GM21576 (cell line): ENCODE measurements at regions not wholly inside any gene's neighbourhood (a gene's known extent, or its start where the extent isn't known, plus 50 kb on each side); places are given as distances from the start of the nearest gene placed in this dataset.
A peak's percentile ranks its signal among the peaks of the same experiment; 100 is the strongest.
"Not testable (repeated sequence)": the region's sequence is repeated elsewhere in the genome, so short reads cannot be mapped to it uniquely, and the experiment has no call there.

ENCODE experiments used
- ATAC-seq: cut with Tn5 transposase; IDR thresholded peaks from one replicate; pipeline ENCODE4 v1.9.1; 2021; ENCODE audit warnings: mild to moderate bottlenecking, moderate library complexity; ENCODE audit not compliant: unreplicated experiment

GRCh38 chr18:73690222-73690621, 457.4 kb downstream of the FBXO15 start:
- ATAC-seq, result no peak

DNA sequence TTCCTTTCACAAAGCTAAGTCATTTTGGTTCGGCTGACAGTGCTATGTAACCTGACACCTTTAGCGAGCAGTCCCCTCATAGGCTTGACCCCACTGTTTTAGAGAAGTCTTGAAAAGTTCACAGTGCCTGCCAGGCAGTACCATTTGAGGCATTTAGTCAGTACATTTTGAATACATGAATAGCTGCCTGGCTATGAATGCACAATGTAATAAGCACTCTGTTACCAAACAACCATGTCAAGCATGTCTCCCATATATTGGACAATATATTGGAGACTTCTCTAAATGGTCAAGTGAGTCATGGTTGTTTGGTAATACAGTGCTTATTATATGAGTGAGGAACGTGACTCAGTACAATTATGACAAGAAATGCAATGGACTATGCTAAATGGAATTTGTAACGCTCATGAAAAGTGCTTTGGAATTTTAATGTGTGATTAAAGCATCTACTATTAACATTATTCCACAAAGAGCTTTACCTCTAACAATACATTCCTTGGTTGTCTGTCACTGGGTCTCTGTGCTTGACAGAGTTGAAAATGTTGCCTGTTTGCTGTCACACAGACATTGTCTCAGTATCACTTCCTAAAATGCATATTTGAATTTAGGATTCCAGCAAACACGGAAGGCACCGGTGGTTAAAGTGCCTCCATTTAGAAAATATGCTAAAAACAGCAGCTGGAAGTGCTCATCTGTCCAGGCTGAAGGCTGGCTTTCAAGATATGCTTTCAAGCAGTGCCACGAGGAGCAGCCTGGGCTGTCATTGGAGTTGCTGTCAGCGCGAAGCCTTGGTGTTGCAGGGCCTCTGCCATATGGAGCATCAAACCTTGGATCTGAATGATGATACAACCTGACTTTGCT, 458.6 kb downstream of the FBXO15 start:
- ATAC-seq, result peak; percentile 84

GRCh38 chr18:73688161-73688560, 459.5 kb downstream of the FBXO15 start:
- no peak for ATAC-seq

GRCh38 chr18:73684647-73685046, 463.0 kb downstream of the FBXO15 start:
- no peak for ATAC-seq

DNA sequence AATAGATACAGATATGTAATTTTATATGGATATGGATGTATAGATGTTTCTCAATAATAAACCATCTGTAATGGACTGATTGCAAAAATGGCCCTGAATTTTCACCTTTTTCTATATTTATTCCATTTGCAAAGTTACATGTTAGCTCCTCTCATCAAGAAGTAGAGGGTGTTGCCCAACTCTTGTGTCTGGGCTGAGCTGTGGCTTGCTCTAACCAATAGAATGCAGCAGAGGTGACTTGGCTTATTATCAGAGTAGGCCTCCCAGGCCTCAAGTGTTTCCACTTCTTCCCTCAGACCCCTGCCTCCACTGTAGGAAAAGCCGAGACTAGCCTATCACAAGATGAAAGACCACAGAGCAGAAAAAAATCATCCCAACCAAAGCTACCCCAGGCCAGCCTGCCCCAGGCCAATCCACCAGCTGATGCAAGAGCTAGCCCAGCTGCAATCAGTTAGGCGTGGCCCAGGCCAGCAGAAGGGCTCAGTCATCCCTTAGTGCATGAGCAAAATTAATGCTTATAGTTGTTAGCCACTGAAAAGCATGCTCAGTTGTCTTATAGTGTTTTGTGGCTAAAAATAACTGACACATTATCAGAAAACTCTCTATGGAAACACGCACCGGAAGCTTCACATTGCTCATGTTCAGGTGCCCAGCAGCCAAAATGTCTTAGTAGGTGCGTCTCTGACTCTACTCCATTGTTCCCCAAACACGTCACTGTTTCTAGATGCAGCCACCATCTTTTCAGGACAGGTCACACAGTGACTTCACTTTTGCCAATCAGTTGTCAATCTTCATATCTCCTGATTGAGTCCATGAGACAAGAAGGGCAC, 464.0 kb downstream of the FBXO15 start:
- ATAC-seq, result no peak

DNA sequence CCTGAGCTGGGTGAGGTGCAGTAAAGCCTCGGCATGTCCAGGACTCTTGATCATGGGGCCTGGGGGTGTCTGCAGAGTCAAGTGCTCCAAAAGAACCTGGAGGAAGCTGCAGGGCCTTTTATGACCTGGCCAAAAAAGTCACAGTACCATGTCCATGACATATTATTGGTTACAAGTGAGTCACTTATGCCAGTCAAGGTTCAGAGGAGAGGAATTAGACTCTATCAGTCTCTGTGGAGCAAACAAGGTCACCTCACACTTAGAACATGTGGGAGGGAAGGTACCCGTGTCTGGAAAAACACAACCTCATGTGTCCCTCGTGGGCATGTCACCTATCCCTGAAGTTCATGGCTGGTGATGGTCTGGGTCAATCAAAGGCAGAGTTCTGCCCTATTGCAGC, 465.7 kb downstream of the FBXO15 start:
- no peak for ATAC-seq

- no peak for ATAC-seq
Observed at GRCh38 chr18:73681398-73681797, 466.2 kb downstream of the FBXO15 start.

- no peak for ATAC-seq
Observed at GRCh38 chr18:73679941-73680712, 467.5 kb downstream of the FBXO15 start.

DNA sequence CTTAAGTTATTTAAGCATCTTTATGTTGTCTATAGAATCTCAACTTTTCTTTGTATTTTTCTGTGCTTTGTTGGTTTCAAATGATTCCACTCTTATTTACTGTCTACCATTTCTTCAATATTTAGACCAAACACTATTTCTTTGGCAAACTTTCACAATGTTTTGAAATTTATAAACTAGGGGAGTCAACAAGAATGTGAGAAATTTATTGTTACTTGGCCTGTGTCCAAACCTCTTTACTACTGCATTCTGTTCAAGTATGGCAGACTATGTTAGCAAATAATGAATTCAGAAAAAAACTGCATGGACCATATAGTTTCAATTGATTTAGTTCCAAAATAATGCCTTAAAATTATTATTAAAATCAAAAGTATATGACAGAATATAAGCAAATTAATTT, 470.2 kb downstream of the FBXO15 start:
- ATAC-seq, result no peak

GRCh38 chr18:73674125-73674865, 473.3 kb downstream of the FBXO15 start:
- ATAC-seq, result no peak

- ATAC-seq, result not testable (repeated sequence)
Observed at GRCh38 chr18:73671480-73671879, 476.2 kb downstream of the FBXO15 start.

- ATAC-seq, result no peak
Observed at GRCh38 chr18:73670524-73670923, 477.1 kb downstream of the FBXO15 start.

DNA sequence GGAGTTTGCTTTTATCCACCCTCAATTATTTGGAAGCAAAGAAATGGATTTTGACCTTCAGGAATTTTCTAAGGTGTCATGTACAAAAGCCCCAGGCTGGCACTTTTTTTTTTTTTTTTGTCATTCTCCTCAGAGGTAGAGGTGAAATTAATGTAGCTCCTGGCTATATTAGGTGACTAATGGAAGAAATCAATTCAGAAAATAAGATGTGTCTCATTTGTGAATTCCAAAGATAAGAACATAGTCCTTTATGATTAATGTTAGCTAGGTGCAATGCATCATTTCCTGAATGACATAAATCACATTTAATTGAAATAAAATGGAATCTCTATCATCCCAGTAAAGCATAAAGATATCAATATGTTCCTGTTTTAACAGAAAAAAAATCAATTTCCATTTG, 477.6 kb downstream of the FBXO15 start:
- no peak for ATAC-seq

DNA sequence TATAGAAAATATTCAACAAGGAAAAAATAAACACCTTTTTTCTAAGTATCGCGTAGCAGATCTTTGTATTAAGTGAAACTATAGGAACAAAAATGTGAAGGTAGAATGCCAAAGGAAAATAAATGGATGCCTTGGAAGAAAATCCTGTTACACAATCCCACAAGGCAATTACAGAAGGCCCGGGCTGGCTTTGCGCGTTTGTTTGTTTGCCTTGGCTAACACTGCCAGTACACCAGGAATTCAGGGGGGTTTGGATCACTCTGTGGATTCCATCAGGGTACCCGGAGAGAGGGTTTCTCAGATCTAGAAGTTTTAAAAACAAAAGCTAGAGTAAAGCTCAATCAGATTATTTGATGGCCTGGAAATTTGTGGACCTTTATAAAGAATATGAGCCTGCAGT, 478.3 kb downstream of the FBXO15 start:
- ATAC-seq, result no peak

DNA sequence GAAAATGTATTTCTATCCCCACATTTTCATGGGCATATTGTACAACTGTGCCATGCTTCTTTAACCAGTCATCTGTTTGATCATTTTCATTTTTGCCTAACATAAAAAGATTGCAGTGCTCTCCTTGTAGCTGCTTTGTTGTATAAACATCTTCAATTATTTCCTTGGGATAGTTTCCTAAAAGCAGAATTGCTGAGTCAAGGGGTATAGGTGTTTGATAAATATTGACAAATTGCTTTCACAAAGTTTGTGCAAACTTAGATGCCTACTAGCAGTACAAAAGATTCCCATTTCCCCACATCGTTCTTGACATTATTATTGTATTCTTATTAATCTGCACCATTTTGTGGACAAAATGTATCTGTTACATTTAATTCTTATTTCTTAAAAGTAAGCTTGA, 479.6 kb downstream of the FBXO15 start:
- ATAC-seq, result no peak

DNA sequence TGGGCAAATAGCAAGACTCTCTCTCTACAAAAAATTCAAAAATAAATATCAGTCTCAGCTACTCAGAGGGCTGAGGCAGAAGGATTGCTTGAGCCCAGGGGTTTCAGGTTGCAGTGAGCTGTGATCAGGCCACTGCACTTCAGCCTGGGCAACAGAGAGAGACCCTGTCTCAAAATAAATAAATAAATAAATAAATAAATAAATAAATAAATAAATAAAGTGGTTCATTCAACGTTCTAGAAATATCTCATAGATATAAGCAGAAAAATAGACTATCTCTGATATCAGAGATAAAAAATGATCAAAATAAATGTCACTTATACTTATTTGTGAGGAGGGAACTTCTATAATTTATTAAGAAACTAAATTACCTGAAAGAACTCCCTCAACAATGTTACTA, 480.9 kb downstream of the FBXO15 start:
- ATAC-seq, result no peak

GRCh38 chr18:73664896-73665295, 482.7 kb downstream of the FBXO15 start:
- ATAC-seq, result no peak

DNA sequence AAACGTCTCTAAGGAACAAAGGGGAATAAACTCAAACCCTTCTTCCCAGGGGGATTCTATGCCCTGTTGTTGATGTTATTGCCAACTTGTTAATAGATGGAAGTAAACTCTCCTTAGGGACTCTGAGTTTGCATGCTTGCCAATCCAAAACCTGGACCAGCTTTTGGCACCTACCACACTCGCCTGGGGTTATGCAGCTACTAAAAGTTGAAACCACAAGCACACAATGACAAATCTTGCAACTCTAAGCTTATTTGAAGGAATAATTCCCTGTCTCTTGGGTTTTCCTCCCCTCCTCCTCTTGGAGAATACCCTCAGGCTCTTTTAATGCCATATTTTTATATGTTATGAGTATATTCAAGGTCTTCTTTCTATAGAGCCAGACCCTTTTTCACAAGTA, 484.1 kb downstream of the FBXO15 start:
- no peak for ATAC-seq

DNA sequence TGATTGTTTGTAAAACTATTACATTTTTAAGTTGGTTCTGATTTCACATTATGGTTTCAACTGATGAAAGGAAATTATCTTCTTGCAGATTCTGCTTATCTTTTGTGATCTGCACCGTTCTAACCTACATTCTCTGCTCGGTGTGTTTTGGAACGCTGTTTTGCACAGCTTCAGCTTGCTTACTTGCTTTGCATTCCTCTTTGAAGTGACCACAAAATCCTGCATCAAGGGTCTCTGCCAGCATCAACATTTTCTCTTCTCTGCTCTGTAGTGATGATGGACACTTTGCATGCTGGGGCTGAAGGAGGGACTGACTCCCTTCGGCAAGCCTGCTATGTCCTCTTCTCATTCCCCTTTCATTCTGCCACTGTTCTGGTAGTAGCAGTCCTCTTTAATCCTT, 485.2 kb downstream of the FBXO15 start:
- ATAC-seq, result no peak
